GM10248 (cell line): ENCODE measurements at regions not wholly inside any gene's neighbourhood (a gene's known extent, or its start where the extent isn't known, plus 50 kb on each side); places are given as distances from the start of the nearest gene placed in this dataset.
A peak's percentile ranks its signal among the peaks of the same experiment; 100 is the strongest.

Experiments
- CTCF ChIA-PET: fragments of 300-600 bp; sonication (Branson Sonifier 250); formaldehyde crosslinking; extraction: SDS; loops from one replicate; lab custom pipeline; 2021; ENCODE audit warnings: antibody characterized with exemption; lab: Yijun Ruan, JAX
- POLR2A ChIA-PET: fragments of 350-650 bp; sonication (Branson Sonifier 250); formaldehyde crosslinking; extraction: SDS; loops from one replicate; lab custom pipeline; 2020; ENCODE audit warnings: antibody characterized with exemption; lab: Yijun Ruan, JAX
- DNase-seq: peaks from one replicate; pipeline ENCODE4 v3.0.0; 2012; ENCODE audit errors: extremely low spot score
- CTCF ChIP-seq: IDR thresholded peaks from 2 replicates; pipeline ENCODE4 v1.5.1; 2012; ENCODE audit warnings: mild to moderate bottlenecking, low read depth; ENCODE audit errors: extremely low read depth, missing control alignments, control extremely low read depth

GRCh38 chr14:71824816-71825215 is 107.4 kb upstream of the RGS6 start:
- ChIA-PET POLR2A (no interaction called here), CTCF (no interaction called here)
- no peak for TF ChIP-seq CTCF
- no peak for DNase-seq

- no peak for DNase-seq
- no peak for TF ChIP-seq CTCF
- ChIA-PET CTCF (interaction anchor here (1.3 to 2.4 kb wide), 4 partner anchors 20 to 65 kb away, joined by 3 to 17 read pairs (median 3); no protein-coding TSS in a partner anchor), POLR2A (interaction anchor here (0.7 to 1.0 kb wide), 2 partner anchors 68 to 601 kb away, joined by 3 to 10 read pairs; no protein-coding TSS in a partner anchor)
Measured at GRCh38 chr14:71833476-71833875, 98.8 kb upstream of the RGS6 start.

GRCh38 chr14:71834284-71835204 is 97.7 kb upstream of the RGS6 start:
- no peak for DNase-seq
- TF ChIP-seq CTCF: no peak
- POLR2A ChIA-PET: no interaction called here
- CTCF ChIA-PET: interaction anchor here (1.3 to 2.4 kb wide), 4 partner anchors 21 to 66 kb away, joined by 3 to 17 read pairs (median 3); no protein-coding TSS in a partner anchor

- DNase-seq: no peak
- TF ChIP-seq CTCF: no peak
- CTCF ChIA-PET: interaction anchor here (0.8 to 1.5 kb wide), 3 partner anchors 13 to 77 kb away, joined by 3 read pairs; no protein-coding TSS in a partner anchor
Measured at GRCh38 chr14:71852181-71852580, 80.0 kb upstream of the RGS6 start.

GRCh38 chr14:71855399-71856036 is 76.7 kb upstream of the RGS6 start:
- peak; percentile 85 for TF ChIP-seq CTCF
- peak; percentile 65 for DNase-seq
- ChIA-PET CTCF (interaction anchor here (0.6 to 3.1 kb wide), 40 partner anchors 9 to 767 kb away, joined by 3 to 33 read pairs (median 3); no protein-coding TSS in a partner anchor), POLR2A (no interaction called here)

More at GRCh38 chr14:71852181-71852580, 80.0 kb upstream of the RGS6 start:
- POLR2A ChIA-PET: no interaction called here
